ENCODE measurements at regions not wholly inside any gene's neighbourhood (a gene's known extent, or its start where the extent isn't known, plus 50 kb on each side); places are given as distances from the start of the nearest gene placed in this dataset.

DNA sequence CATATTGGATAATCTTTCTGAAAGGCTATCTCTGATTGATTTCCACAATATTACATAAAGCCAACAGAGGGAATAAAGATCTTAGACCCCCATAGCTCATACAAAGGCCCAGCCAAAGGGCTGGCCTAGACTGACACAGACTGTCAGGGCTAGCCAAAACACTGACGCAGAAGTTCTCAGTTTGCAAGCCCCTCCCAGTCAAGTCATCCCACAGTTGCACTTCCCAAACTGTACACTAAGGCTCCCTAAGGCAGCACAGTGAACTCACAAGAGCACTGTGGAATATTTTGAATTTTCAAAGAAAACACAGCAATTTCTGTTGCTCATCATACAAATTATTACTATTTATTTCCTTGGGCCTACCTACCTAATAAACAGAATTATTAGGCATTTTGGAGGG lies 244.9 kb downstream of the SP3 start:
- ChIA-PET CTCF (ENCODE audit: low intra/inter-chr PET ratio, low total read pairs) (no interaction called here), POLR2A (no interaction called here)
- ATAC-seq: no peak
- Histone ChIP-seq H4K20me1 (ENCODE audit: insufficient read depth, low read length) (no peaks in the 10 kb centered on the region), H3K27ac (ENCODE audit: extremely low read length, insufficient read depth, low read length) (no peak overlapping the region), H3K9me3 (ENCODE audit: low read length) (no peaks in the 10 kb centered on the region), H3K27me3 (ENCODE audit: control insufficient read depth in 1 of 2, insufficient read depth in 2 of 2, low read length in 2 of 2) (peaks cover 0 to 5% of the 10 kb centered on the region in 2 experiments; a peak in 1 of 5 replicates), H3K79me2 (ENCODE audit: insufficient read depth, low read length) (no peaks in the 10 kb centered on the region), H3K4me3 (replicated peaks in 1 of 3; ENCODE audit: insufficient read depth in 1 of 3, low read depth in 2 of 3, low read length in 3 of 3) (no peak overlapping the region), H3K36me3 (replicated peaks in 1 of 2; ENCODE audit: control insufficient read depth in 1 of 2, insufficient read depth in 2 of 2, low read length in 2 of 2) (no peaks in the 10 kb centered on the region), H3K4me2 (ENCODE audit: low read depth, low read length) (no peak overlapping the region), H3K9ac (ENCODE audit: insufficient read depth, low read depth, low read length) (no peak overlapping the region), H2AFZ (ENCODE audit: low read length) (no peak overlapping the region), H3K4me1 (ENCODE audit: insufficient read depth, low read length) (no peaks in the 10 kb centered on the region)
- no peak for DNase-seq (ENCODE audit: low spot score)
- no peak for TF ChIP-seq CEBPZ (IDR thresholded peaks at IDR 0.05; ENCODE audit: low read length)
- TF ChIP-seq SMC3 (IDR thresholded peaks at IDR 0.05; ENCODE audit: low read length): no peak
- no peak for TF ChIP-seq ZFP36 (IDR thresholded peaks at IDR 0.05; ENCODE audit: borderline replicate concordance, low read depth, low read length, partially characterized antibody)
- TF ChIP-seq RBFOX2 (IDR thresholded peaks at IDR 0.05; ENCODE audit: low read depth, low read length): no peak
- in situ Hi-C loops (cut with HindIII; ENCODE audit: extremely low pct_ligation_motif_present, low pct_unique_long_range_greater_than_20kb) (no loop called here), intact Hi-C loops (cut with micrococcal nuclease; ENCODE audit: unreplicated experiment) (no loop called here)
- BruUV-seq (replicated peaks): no TSS peak
- FAIRE-seq: no peak
- WGBS (ENCODE audit: low lambda C conversion rate): 43% methylated on average over 1 of the region's 1 CpG

DNA sequence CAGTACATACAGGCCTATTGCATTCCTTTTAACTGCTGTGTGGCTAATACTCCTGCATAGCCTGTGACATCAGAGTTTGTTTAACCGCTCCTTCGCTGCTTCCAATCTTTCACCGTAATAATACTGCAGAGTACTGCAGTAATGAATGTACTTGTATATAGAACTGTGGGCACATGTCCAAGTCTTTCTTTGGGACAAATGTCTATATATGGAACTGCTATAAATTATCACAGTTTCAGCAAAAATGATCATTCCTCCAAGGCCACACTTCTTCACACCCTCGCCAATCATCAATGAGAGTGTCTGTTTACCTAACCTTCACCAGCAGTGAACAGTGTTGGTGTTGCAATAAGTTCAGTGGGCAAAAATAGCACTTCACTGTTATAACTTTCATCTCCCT lies 230.4 kb downstream of the SP3 start:
- intact Hi-C loops (cut with micrococcal nuclease; ENCODE audit: unreplicated experiment): no loop called here
- DNase-seq (ENCODE audit: low spot score): no peak
- no TSS peak for BruUV-seq (replicated peaks)
- TF ChIP-seq MED13 (CRISPR knock-in tag; IDR thresholded peaks at IDR 0.05): no peak
- TF ChIP-seq, protein P1, sequence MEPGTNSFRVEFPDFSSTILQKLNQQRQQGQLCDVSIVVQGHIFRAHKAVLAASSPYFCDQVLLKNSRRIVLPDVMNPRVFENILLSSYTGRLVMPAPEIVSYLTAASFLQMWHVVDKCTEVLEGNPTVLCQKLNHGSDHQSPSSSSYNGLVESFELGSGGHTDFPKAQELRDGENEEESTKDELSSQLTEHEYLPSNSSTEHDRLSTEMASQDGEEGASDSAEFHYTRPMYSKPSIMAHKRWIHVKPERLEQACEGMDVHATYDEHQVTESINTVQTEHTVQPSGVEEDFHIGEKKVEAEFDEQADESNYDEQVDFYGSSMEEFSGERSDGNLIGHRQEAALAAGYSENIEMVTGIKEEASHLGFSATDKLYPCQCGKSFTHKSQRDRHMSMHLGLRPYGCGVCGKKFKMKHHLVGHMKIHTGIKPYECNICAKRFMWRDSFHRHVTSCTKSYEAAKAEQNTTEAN (CRISPR knock-in tag; conservative IDR thresholded peaks at IDR 0.05): no peak
- TF ChIP-seq STAG1 (CRISPR knock-in tag; IDR thresholded peaks at IDR 0.05): no peak
- TF ChIP-seq ERF (CRISPR knock-in tag; IDR thresholded peaks at IDR 0.05): no peak
- TF ChIP-seq, protein P2, sequence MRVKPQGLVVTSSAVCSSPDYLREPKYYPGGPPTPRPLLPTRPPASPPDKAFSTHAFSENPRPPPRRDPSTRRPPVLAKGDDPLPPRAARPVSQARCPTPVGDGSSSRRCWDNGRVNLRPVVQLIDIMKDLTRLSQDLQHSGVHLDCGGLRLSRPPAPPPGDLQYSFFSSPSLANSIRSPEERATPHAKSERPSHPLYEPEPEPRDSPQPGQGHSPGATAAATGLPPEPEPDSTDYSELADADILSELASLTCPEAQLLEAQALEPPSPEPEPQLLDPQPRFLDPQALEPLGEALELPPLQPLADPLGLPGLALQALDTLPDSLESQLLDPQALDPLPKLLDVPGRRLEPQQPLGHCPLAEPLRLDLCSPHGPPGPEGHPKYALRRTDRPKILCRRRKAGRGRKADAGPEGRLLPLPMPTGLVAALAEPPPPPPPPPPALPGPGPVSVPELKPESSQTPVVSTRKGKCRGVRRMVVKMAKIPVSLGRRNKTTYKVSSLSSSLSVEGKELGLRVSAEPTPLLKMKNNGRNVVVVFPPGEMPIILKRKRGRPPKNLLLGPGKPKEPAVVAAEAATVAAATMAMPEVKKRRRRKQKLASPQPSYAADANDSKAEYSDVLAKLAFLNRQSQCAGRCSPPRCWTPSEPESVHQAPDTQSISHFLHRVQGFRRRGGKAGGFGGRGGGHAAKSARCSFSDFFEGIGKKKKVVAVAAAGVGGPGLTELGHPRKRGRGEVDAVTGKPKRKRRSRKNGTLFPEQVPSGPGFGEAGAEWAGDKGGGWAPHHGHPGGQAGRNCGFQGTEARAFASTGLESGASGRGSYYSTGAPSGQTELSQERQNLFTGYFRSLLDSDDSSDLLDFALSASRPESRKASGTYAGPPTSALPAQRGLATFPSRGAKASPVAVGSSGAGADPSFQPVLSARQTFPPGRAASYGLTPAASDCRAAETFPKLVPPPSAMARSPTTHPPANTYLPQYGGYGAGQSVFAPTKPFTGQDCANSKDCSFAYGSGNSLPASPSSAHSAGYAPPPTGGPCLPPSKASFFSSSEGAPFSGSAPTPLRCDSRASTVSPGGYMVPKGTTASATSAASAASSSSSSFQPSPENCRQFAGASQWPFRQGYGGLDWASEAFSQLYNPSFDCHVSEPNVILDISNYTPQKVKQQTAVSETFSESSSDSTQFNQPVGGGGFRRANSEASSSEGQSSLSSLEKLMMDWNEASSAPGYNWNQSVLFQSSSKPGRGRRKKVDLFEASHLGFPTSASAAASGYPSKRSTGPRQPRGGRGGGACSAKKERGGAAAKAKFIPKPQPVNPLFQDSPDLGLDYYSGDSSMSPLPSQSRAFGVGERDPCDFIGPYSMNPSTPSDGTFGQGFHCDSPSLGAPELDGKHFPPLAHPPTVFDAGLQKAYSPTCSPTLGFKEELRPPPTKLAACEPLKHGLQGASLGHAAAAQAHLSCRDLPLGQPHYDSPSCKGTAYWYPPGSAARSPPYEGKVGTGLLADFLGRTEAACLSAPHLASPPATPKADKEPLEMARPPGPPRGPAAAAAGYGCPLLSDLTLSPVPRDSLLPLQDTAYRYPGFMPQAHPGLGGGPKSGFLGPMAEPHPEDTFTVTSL (CRISPR knock-in tag; IDR thresholded peaks at IDR 0.05; ENCODE audit: borderline replicate concordance): 0 out of 2 replicates have a peak, but pooled peaks have one; percentile 29

More for the DNA sequence above, 230.4 kb downstream of the SP3 start:
- WGBS (ENCODE audit: low lambda C conversion rate): 54% methylated on average over 4 of the region's 4 CpGs
- Histone ChIP-seq H3K9me3 (ENCODE audit: low read length) (no peaks in the 10 kb centered on the region), H3K4me2 (ENCODE audit: low read depth, low read length) (no peak overlapping the region), H3K4me3 (replicated peaks in 1 of 3; ENCODE audit: insufficient read depth in 1 of 3, low read depth in 2 of 3, low read length in 3 of 3) (no peak overlapping the region), H3K9ac (ENCODE audit: insufficient read depth, low read depth, low read length) (no peak overlapping the region), H3K27me3 (ENCODE audit: control insufficient read depth in 1 of 2, insufficient read depth in 2 of 2, low read length in 2 of 2) (peaks cover 0 to 6% of the 10 kb centered on the region in 2 experiments; a peak in 2 of 5 replicates), H3K4me1 (ENCODE audit: insufficient read depth, low read length) (peaks cover 6% of the 10 kb centered on the region; the same call in 1 of the 2 replicates), H3K27ac (ENCODE audit: extremely low read length, insufficient read depth, low read length) (no peak overlapping the region), H3K36me3 (replicated peaks in 1 of 2; ENCODE audit: control insufficient read depth in 1 of 2, insufficient read depth in 2 of 2, low read length in 2 of 2) (no peaks in the 10 kb centered on the region), H2AFZ (ENCODE audit: low read length) (no peak overlapping the region), H3K79me2 (ENCODE audit: insufficient read depth, low read length) (no peaks in the 10 kb centered on the region), H4K20me1 (ENCODE audit: insufficient read depth, low read length) (no peaks in the 10 kb centered on the region)
- ATAC-seq (peak; percentile 71), FAIRE-seq (peak; percentile 23)
- POLR2A ChIA-PET: no interaction called here
- CTCF ChIA-PET (ENCODE audit: low intra/inter-chr PET ratio, low total read pairs): no interaction called here
- in situ Hi-C loops (cut with HindIII; ENCODE audit: extremely low pct_ligation_motif_present, low pct_unique_long_range_greater_than_20kb): no loop called here

All from HepG2 (cell line).